ENCODE measurements at regions not wholly inside any gene's neighbourhood (a gene's known extent, or its start where the extent isn't known, plus 50 kb on each side); places are given as distances from the start of the nearest gene placed in this dataset.

DNA sequence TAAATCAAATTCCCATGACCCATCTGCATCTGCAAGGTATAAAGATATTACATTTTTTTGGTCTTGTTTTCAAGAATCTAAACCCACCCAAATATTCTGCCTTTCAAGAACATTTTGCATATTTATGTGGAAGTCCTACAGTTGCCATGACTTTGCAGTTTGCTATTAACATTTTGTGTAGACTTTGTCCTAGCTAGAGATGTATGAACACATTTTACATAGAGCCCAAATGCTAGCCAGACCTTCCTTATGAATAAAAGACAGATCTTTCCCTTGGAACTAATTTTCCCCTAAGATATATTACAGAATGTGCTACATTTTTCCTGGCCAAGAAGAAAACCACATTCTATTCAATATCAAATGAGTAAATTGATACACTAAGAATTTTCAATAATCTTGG lies 772.5 kb downstream of the KCNA4 start:
- TF ChIP-seq PPARA (CRISPR knock-in tag; IDR thresholded peaks at IDR 0.05; ENCODE audit: borderline replicate concordance) (no peak), ZFP30 (CRISPR knock-in tag; IDR thresholded peaks at IDR 0.05) (no peak), ZNF70 (CRISPR knock-in tag; IDR thresholded peaks at IDR 0.05) (no peak), TCF4 (CRISPR knock-in tag; IDR thresholded peaks at IDR 0.05; ENCODE audit: borderline replicate concordance) (no peak), BACH2 (CRISPR knock-in tag; IDR thresholded peaks at IDR 0.05; ENCODE audit: borderline replicate concordance) (no peak), CSDC2 (CRISPR knock-in tag; IDR thresholded peaks at IDR 0.05) (no peak), GLIS3 (CRISPR knock-in tag; IDR thresholded peaks at IDR 0.05) (no peak), OSR1 (CRISPR knock-in tag; IDR thresholded peaks at IDR 0.05) (no peak), ZNF565 (CRISPR knock-in tag; conservative IDR thresholded peaks at IDR 0.05; ENCODE audit: low read depth) (no peak), ESRRG (CRISPR knock-in tag; IDR thresholded peaks at IDR 0.05) (no peak)
- TF ChIP-seq, protein P1, sequence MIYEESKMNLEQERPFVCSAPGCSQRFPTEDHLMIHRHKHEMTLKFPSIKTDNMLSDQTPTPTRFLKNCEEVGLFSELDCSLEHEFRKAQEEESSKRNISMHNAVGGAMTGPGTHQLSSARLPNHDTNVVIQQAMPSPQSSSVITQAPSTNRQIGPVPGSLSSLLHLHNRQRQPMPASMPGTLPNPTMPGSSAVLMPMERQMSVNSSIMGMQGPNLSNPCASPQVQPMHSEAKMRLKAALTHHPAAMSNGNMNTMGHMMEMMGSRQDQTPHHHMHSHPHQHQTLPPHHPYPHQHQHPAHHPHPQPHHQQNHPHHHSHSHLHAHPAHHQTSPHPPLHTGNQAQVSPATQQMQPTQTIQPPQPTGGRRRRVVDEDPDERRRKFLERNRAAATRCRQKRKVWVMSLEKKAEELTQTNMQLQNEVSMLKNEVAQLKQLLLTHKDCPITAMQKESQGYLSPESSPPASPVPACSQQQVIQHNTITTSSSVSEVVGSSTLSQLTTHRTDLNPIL (CRISPR knock-in tag; IDR thresholded peaks at IDR 0.05; ENCODE audit: low read depth), result no peak
- TF ChIP-seq, protein P2, sequence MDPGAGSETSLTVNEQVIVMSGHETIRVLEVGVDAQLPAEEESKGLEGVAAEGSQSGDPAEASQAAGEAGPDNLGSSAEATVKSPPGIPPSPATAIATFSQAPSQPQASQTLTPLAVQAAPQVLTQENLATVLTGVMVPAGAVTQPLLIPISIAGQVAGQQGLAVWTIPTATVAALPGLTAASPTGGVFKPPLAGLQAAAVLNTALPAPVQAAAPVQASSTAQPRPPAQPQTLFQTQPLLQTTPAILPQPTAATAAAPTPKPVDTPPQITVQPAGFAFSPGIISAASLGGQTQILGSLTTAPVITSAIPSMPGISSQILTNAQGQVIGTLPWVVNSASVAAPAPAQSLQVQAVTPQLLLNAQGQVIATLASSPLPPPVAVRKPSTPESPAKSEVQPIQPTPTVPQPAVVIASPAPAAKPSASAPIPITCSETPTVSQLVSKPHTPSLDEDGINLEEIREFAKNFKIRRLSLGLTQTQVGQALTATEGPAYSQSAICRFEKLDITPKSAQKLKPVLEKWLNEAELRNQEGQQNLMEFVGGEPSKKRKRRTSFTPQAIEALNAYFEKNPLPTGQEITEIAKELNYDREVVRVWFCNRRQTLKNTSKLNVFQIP (CRISPR knock-in tag; IDR thresholded peaks at IDR 0.05; ENCODE audit: borderline replicate concordance, low read depth), result no peak
- TF ChIP-seq, protein P3, sequence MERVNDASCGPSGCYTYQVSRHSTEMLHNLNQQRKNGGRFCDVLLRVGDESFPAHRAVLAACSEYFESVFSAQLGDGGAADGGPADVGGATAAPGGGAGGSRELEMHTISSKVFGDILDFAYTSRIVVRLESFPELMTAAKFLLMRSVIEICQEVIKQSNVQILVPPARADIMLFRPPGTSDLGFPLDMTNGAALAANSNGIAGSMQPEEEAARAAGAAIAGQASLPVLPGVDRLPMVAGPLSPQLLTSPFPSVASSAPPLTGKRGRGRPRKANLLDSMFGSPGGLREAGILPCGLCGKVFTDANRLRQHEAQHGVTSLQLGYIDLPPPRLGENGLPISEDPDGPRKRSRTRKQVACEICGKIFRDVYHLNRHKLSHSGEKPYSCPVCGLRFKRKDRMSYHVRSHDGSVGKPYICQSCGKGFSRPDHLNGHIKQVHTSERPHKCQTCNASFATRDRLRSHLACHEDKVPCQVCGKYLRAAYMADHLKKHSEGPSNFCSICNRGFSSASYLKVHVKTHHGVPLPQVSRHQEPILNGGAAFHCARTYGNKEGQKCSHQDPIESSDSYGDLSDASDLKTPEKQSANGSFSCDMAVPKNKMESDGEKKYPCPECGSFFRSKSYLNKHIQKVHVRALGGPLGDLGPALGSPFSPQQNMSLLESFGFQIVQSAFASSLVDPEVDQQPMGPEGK (CRISPR knock-in tag; IDR thresholded peaks at IDR 0.05; ENCODE audit: borderline replicate concordance), result no peak
